ENCODE measurements at regions not wholly inside any gene's neighbourhood (a gene's known extent, or its start where the extent isn't known, plus 50 kb on each side); places are given as distances from the start of the nearest gene placed in this dataset.

- no peaks in the 10 kb centered on the region for H3K4me1 ChIP-seq (ENCODE audit: control insufficient read depth in 5 of 5, insufficient read depth in 5 of 5, low read length in 5 of 5)
- no peaks in the 10 kb centered on the region for H3K27me3 ChIP-seq (ENCODE audit: control insufficient read depth in 3 of 3, insufficient read depth in 3 of 3, low read length in 2 of 3)
- H3K27ac ChIP-seq (ENCODE audit: low read depth in 1 of 2, low read length in 1 of 2), result no peak overlapping the region
- WGBS, 2 donors, result 74 to 88% methylated on average over 4 of the region's 4 CpGs
- H3K9me3 ChIP-seq (ENCODE audit: control insufficient read depth in 4 of 4, insufficient read depth in 3 of 4, low read length in 3 of 4), result no peaks in the 10 kb centered on the region
- DNase-seq (no peak), ATAC-seq (ENCODE audit: insufficient read depth, low FRiP score) (no peak)
- no peak overlapping the region for H3K4me3 ChIP-seq
- H3K36me3 ChIP-seq (ENCODE audit: control insufficient read depth in 4 of 4, insufficient read depth in 4 of 4, low read length in 4 of 4), result no peaks in the 10 kb centered on the region
- TF ChIP-seq CTCF (IDR thresholded peaks at IDR 0.05; ENCODE audit: control extremely low read depth, extremely low read depth), result no peak
- no peak overlapping the region for H3K9ac ChIP-seq (ENCODE audit: insufficient read depth in 1 of 2, low read length in 2 of 2)
Measured at GRCh38 chr13:85334187-85334586, 465.0 kb downstream of the SLITRK6 start.

- no peak overlapping the region for H3K4me3 ChIP-seq
- ATAC-seq (ENCODE audit: insufficient read depth, low FRiP score) (no peak), DNase-seq (peak in 1 of 3 donors; percentile 15)
- no peak for TF ChIP-seq CTCF (IDR thresholded peaks at IDR 0.05; ENCODE audit: control extremely low read depth, extremely low read depth)
- H3K9me3 ChIP-seq (ENCODE audit: control insufficient read depth in 4 of 4, insufficient read depth in 3 of 4, low read length in 3 of 4), result no peaks in the 10 kb centered on the region
- H3K9ac ChIP-seq (ENCODE audit: insufficient read depth in 1 of 2, low read length in 2 of 2), result no peak overlapping the region
- no peaks in the 10 kb centered on the region for H3K4me1 ChIP-seq (ENCODE audit: control insufficient read depth in 5 of 5, insufficient read depth in 5 of 5, low read length in 5 of 5)
- no peak overlapping the region for H3K27ac ChIP-seq (ENCODE audit: low read depth in 1 of 2, low read length in 1 of 2)
- no peaks in the 10 kb centered on the region for H3K27me3 ChIP-seq (ENCODE audit: control insufficient read depth in 3 of 3, insufficient read depth in 3 of 3, low read length in 2 of 3)
- no peaks in the 10 kb centered on the region for H3K36me3 ChIP-seq (ENCODE audit: control insufficient read depth in 4 of 4, insufficient read depth in 4 of 4, low read length in 4 of 4)
- 40% methylated on average over 2 of the region's 2 CpGs for WGBS, 2 donors
Measured at GRCh38 chr13:85333506-85334020, 465.7 kb downstream of the SLITRK6 start.

- 89 to 97% methylated on average over 2 of the region's 2 CpGs for WGBS, 2 donors
- H3K9me3 ChIP-seq (ENCODE audit: control insufficient read depth in 4 of 4, insufficient read depth in 3 of 4, low read length in 3 of 4), result no peaks in the 10 kb centered on the region
- no peak for ATAC-seq (ENCODE audit: insufficient read depth, low FRiP score)
- H3K27ac ChIP-seq (ENCODE audit: low read depth in 1 of 2, low read length in 1 of 2), result no peak overlapping the region
- no peak for DNase-seq
- H3K4me1 ChIP-seq (ENCODE audit: control insufficient read depth in 5 of 5, insufficient read depth in 5 of 5, low read length in 5 of 5), result no peaks in the 10 kb centered on the region
- no peak overlapping the region for H3K9ac ChIP-seq (ENCODE audit: insufficient read depth in 1 of 2, low read length in 2 of 2)
- H3K4me3 ChIP-seq, result no peak overlapping the region
- TF ChIP-seq CTCF (IDR thresholded peaks at IDR 0.05; ENCODE audit: control extremely low read depth, extremely low read depth), result no peak
- H3K36me3 ChIP-seq (ENCODE audit: control insufficient read depth in 4 of 4, insufficient read depth in 4 of 4, low read length in 4 of 4), result no peaks in the 10 kb centered on the region
- no peaks in the 10 kb centered on the region for H3K27me3 ChIP-seq (ENCODE audit: control insufficient read depth in 3 of 3, insufficient read depth in 3 of 3, low read length in 2 of 3)
Measured at GRCh38 chr13:85332615-85333014, 466.6 kb downstream of the SLITRK6 start.

- H3K36me3 ChIP-seq (ENCODE audit: control insufficient read depth in 4 of 4, insufficient read depth in 4 of 4, low read length in 4 of 4), result no peaks in the 10 kb centered on the region
- peaks cover 0 to 3% (median 0%) of the 10 kb centered on the region in 5 donors for H3K4me1 ChIP-seq (ENCODE audit: control insufficient read depth in 5 of 5, insufficient read depth in 5 of 5, low read length in 5 of 5)
- H3K4me3 ChIP-seq, result no peak overlapping the region
- H3K9ac ChIP-seq (ENCODE audit: insufficient read depth in 1 of 2, low read length in 2 of 2), result no peak overlapping the region
- DNase-seq (no peak), ATAC-seq (ENCODE audit: insufficient read depth, low FRiP score) (no peak)
- TF ChIP-seq CTCF (IDR thresholded peaks at IDR 0.05; ENCODE audit: control extremely low read depth, extremely low read depth), result no peak
- no peak overlapping the region for H3K27ac ChIP-seq (ENCODE audit: low read depth in 1 of 2, low read length in 1 of 2)
- no peaks in the 10 kb centered on the region for H3K27me3 ChIP-seq (ENCODE audit: control insufficient read depth in 3 of 3, insufficient read depth in 3 of 3, low read length in 2 of 3)
- H3K9me3 ChIP-seq (ENCODE audit: control insufficient read depth in 4 of 4, insufficient read depth in 3 of 4, low read length in 3 of 4), result no peaks in the 10 kb centered on the region
Measured at GRCh38 chr13:85321734-85322133, 477.5 kb downstream of the SLITRK6 start.

Data from lung (tissue), 11 donors.